GOT3 (cell line): ENCODE measurements at regions not wholly inside any gene's neighbourhood (a gene's known extent, or its start where the extent isn't known, plus 50 kb on each side); places are given as distances from the start of the nearest gene placed in this dataset.

Experiments used
- DNase-seq: peaks from one replicate; lab custom pipeline; 2025; ENCODE audit warnings: mixed read lengths; lab: John Stamatoyannopoulos, UW

DNA sequence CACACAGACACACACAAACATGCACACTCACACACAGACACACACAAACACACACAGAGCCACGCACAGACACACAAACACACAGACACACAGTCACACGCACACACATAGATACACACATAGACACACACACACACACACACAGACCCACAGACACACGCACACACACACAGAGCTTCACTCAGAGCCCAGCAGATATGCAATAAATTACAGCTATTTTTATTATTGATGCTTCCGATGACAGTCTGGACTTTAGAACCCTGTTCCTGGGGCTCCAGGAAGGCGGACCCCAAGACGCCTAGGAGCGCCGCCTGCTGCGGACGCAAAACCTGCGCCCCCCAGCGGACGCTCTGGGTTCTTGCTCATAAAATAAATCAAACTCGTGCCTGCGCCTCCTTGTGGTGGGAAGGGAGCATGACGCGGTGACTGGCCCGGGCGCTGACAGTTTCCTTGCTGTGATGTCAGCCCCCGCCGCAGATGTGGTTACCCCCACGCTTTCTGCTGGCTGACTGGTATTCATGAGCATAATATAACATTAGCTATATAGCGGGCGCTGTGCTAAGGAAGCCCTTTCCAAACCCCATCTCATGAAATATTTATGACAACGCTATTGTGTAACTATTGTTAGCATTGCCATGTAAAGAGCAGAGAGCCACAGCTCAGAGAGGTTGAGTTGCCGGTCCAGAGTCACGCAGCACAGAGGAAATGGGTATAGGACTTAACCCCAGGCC, 64.4 kb upstream of the TM9SF2 start:
- peak; percentile 70 for DNase-seq

DNA sequence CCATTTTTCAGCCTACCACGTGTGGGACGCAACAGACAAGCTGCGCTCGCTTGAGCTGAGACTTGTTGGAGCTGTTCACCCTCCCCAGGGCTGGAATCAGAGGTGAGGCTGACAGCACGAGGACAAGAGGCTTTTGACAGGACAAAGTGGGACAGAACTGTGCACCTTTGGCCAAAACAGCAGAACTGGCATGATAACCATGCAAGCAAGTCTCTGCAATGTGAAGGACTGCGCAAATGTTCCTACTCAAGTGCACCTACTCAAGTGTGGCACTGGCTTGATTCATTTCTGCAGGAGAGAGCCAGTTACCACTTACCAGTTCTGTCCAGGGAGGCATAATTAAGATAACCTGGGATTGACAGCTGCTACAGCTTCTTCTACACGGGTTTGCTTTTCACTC, 62.2 kb upstream of the TM9SF2 start:
- DNase-seq = no peak

DNA sequence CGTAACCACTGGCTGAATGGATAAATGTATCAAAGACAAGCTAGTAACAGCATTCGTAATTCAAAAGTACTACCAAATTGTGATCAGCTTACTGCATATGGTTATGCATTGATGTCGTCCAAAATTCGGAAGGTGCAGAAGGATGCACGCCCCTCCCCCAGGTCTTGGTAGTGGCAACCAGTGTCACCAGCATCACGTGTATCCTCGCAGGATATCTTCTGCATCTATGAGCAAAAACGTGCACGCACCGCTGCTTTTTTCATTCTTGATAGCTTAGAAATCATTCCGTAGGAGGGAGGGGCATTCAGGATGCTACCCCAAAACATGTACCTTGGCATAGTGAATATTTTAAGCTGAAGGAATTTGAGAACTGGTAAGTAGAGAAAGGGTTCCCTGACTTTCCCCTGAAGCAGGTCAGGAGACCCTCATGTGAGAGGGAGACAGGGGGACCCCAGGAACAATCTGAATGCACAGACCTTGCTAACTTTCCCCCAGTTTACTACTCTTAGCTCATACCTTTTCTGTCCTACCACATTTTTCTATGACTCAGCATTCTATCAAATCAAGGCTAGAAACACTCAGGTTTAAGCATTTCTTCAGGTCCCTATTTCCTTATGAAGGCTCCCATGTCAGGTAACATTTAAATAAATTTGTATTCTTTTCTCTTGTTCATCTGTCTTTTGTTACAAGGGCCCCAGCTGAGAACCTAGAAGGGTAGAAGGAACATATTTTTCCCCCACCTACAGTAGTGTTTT, 61.2 kb upstream of the TM9SF2 start:
- no peak for DNase-seq

DNA sequence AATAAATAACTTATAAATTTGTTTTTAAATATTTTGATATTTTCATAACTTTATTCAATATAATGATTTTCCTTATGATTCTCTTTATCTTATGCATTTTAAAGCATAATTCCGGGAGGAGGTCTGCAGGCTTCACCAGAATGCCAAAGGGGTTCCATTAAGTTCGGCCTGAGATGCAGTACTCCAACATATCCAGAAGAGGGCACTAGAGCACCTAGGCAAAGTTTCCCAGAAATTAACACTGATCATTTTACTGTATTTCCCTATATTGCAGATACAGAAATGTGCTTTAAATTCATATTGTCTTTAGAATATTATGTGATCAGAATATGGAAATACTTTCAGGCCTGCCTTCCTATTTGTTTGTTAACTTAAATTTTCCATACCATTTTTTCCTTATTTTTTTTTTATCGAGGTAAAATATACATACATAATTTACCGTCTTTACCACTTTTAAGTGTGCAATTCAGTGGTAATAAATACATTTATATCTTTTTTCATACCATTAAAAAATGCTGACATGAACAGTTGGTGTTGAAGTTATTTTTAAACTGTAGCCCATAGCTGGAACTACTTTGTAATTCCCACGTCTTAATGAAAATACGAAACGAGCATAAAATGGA, 58.9 kb upstream of the TM9SF2 start:
- no peak for DNase-seq

DNA sequence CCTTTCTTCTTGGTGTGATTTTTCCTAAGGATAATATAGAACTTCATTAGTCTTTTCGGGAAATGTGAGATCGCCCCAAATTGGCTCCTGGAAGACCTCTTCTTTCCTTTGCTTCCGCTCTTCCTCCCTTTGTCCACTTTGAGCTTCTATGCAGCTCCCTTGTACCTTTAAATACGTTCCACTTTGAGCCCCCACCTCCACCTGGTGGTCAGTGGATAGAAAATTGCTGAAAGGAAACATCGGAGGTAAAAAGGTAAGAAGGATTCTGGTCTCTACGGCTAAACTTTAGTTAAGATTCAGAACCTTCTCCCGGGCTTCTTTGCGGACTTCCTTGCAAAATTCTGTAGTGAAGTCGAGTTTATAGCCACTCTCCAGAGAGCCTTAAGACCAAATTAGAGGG, 55.0 kb upstream of the TM9SF2 start:
- no peak for DNase-seq

DNA sequence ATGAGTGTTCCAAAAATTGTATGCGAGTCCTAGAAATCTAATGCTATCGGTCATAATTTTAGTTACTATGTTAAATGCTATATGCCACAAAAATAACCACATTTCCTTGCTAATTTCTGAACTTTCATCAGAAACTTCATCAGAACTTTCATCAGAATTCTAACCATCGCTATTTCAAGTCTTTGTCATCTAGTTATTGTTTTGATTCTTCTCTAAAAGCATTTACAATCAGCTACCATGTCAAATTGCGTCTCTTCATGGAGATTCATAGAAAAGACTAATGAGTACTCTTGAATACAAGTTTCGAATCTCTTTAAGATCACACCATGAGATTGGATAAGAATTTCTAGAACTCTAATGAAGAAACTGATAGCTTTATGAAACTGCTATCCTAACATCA, 52.7 kb upstream of the TM9SF2 start:
- DNase-seq = no peak

DNA sequence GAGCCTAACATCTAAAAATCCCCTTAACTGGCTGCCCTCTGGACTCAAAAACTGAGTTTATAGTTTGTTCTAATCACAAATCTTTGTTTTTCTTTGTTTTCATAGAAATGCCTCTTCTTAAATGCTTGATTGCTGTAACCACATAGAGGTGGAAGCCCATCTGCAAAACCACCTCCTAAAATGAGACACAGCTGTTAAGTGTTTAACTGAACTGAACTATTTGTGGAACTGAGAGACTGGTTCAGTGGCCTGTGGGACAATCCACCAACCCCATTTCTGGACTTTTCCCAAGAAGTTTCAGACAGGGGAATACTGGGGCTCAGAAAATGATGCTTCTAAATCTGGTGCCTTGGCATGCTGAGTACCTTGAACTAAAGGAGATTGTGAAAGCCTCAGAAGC, 50.9 kb upstream of the TM9SF2 start:
- no peak for DNase-seq
